IPS-18c (cell line): ENCODE measurements at regions not wholly inside any gene's neighbourhood (a gene's known extent, or its start where the extent isn't known, plus 50 kb on each side); places are given as distances from the start of the nearest gene placed in this dataset.

ENCODE experiments used
- H3K4me3 ChIP-seq: 2 replicates; pipeline ENCODE4 v1.7.0; 2013; ENCODE audit warnings: low read depth, mild to moderate bottlenecking, low read length, moderate library complexity; ENCODE audit not compliant: insufficient read depth
- H3K9me3 ChIP-seq: one replicate; pipeline ENCODE4 v1.6.1; 2013; ENCODE audit warnings: mild to moderate bottlenecking, low read length, moderate library complexity; ENCODE audit not compliant: control insufficient read depth, insufficient read depth

- Histone ChIP-seq H3K9me3 (no peaks in the 10 kb centered on the region), H3K4me3 (no peak overlapping the region)
Observed at GRCh38 chr2:226637383-226637782, 162.2 kb downstream of the IRS1 start.

- H3K9me3 ChIP-seq = no peaks in the 10 kb centered on the region
Observed at GRCh38 chr2:226636586-226636985, 163.0 kb downstream of the IRS1 start.

GRCh38 chr2:226634943-226635604, 164.5 kb downstream of the IRS1 start:
- Histone ChIP-seq H3K9me3 (no peaks in the 10 kb centered on the region), H3K4me3 (no peak overlapping the region)

More at GRCh38 chr2:226636586-226636985, 163.0 kb downstream of the IRS1 start:
- H3K4me3 ChIP-seq = no peak overlapping the region

GRCh38 chr2:226631671-226632070, 167.9 kb downstream of the IRS1 start:
- Histone ChIP-seq H3K4me3 (no peak overlapping the region), H3K9me3 (no peaks in the 10 kb centered on the region)

- H3K9me3 ChIP-seq = no peaks in the 10 kb centered on the region
Observed at GRCh38 chr2:226631187-226631586, 168.4 kb downstream of the IRS1 start.

GRCh38 chr2:226625946-226626345, 173.7 kb downstream of the IRS1 start:
- Histone ChIP-seq H3K4me3 (no peak overlapping the region), H3K9me3 (no peaks in the 10 kb centered on the region)

More at GRCh38 chr2:226631187-226631586, 168.4 kb downstream of the IRS1 start:
- H3K4me3 ChIP-seq = no peak overlapping the region

- Histone ChIP-seq H3K4me3 (no peak overlapping the region), H3K9me3 (no peaks in the 10 kb centered on the region)
Observed at GRCh38 chr2:226623587-226624368, 175.8 kb downstream of the IRS1 start.

GRCh38 chr2:226622484-226622883, 177.1 kb downstream of the IRS1 start:
- Histone ChIP-seq H3K9me3 (no peaks in the 10 kb centered on the region), H3K4me3 (no peak overlapping the region)

- Histone ChIP-seq H3K4me3 (no peak overlapping the region), H3K9me3 (no peaks in the 10 kb centered on the region)
Observed at GRCh38 chr2:226620176-226620575, 179.4 kb downstream of the IRS1 start.

- H3K4me3 ChIP-seq = no peak overlapping the region
Observed at GRCh38 chr2:226619707-226620106, 179.9 kb downstream of the IRS1 start.

GRCh38 chr2:226618875-226619605, 180.6 kb downstream of the IRS1 start:
- H3K4me3 ChIP-seq = no peak overlapping the region

More at GRCh38 chr2:226619707-226620106, 179.9 kb downstream of the IRS1 start:
- H3K9me3 ChIP-seq = no peaks in the 10 kb centered on the region

GRCh38 chr2:226618544-226618874, 181.1 kb downstream of the IRS1 start:
- Histone ChIP-seq H3K9me3 (no peaks in the 10 kb centered on the region), H3K4me3 (no peak overlapping the region)

More at GRCh38 chr2:226618875-226619605, 180.6 kb downstream of the IRS1 start:
- H3K9me3 ChIP-seq = no peaks in the 10 kb centered on the region

- Histone ChIP-seq H3K9me3 (no peaks in the 10 kb centered on the region), H3K4me3 (no peak overlapping the region)
Observed at GRCh38 chr2:226615891-226616290, 183.7 kb downstream of the IRS1 start.

GRCh38 chr2:226611944-226612318, 187.7 kb downstream of the IRS1 start:
- Histone ChIP-seq H3K4me3 (no peak overlapping the region), H3K9me3 (no peaks in the 10 kb centered on the region)

- no peak overlapping the region for H3K4me3 ChIP-seq
Observed at GRCh38 chr2:226611196-226611943, 188.2 kb downstream of the IRS1 start.

GRCh38 chr2:226609366-226609765, 190.3 kb downstream of the IRS1 start:
- Histone ChIP-seq H3K4me3 (no peak overlapping the region), H3K9me3 (no peaks in the 10 kb centered on the region)

More at GRCh38 chr2:226611196-226611943, 188.2 kb downstream of the IRS1 start:
- no peaks in the 10 kb centered on the region for H3K9me3 ChIP-seq

- Histone ChIP-seq H3K9me3 (no peaks in the 10 kb centered on the region), H3K4me3 (no peak overlapping the region)
Observed at GRCh38 chr2:226608451-226608850, 191.2 kb downstream of the IRS1 start.
